GM19438 (cell line): ENCODE measurements at regions not wholly inside any gene's neighbourhood (a gene's known extent, or its start where the extent isn't known, plus 50 kb on each side); places are given as distances from the start of the nearest gene placed in this dataset.

ENCODE experiments used
- ATAC-seq: cut with Tn5 transposase; IDR thresholded peaks from one replicate; pipeline ENCODE4 v1.9.1; 2021; ENCODE audit warnings: low read depth; ENCODE audit not compliant: unreplicated experiment

DNA sequence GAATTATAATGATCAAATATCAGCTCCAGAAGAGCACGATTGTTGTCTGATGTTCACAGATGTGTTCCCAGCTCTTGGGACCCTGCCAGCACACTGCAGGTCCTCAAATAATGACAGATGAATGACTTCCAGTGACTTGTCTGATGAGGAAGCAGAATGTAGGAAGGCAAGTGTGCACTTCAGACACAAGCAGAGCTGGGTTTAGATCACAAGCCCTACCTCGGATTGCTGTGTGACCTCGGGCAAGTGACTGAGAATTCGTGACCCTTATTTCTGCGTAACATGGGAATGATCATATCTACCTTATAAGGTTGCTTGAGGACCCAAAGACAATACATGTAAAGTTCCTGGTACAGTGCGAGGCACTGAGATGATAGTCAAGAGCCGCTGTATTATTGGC, 182.2 kb downstream of the ABCC12 start:
- no peak for ATAC-seq

DNA sequence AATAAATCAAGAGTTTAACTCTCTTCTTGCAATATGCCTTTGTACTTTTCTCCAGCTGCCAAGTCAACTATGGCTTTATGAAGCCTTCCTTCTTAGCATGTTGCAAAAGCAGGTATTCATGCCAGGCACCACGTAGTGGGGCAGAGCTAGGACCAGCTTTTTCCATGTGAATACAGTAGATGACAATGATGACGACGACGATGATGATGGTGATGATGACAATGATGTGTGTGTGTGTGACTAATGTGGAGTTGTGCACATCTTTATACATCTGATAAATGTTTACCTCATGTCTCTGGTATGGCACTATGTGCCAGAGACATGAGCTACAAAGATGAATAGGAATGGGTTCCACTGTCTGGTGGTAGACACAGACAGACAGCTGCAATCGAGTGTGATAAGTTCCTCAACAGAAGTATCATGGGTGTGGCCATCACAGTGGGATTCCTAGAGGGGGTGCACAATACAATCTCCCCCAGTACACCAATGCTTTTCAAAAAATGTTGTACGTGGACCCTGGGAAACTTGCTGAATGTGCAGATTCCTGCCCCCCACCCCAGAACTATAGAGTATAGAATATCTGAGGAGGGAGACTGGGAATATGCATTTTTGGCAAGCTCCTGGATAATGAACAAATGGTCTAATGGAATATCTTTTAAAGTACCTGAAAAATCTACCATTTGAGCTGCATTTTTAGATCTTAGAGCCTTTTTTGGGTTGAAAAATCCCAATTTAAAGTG, 183.4 kb downstream of the ABCC12 start:
- no peak for ATAC-seq

DNA sequence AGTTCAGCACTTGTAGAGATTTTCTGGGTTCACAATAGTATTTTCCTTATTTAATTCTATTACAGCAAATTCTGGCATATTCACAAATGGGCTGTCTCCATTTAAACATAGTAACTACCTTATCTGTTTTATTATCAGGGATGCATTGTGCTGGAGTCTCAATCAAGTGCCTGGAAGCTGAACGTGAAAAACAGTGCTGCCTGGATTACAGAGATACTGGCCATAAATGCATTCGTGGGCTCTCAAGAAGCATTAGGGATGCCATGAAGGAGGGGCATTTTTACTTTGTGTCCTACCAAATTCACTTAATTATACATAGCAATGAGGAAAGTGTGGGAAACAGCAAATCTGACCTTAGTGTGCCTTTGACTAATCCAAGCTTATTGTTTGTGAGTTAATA, 184.6 kb downstream of the ABCC12 start:
- ATAC-seq, result no peak

DNA sequence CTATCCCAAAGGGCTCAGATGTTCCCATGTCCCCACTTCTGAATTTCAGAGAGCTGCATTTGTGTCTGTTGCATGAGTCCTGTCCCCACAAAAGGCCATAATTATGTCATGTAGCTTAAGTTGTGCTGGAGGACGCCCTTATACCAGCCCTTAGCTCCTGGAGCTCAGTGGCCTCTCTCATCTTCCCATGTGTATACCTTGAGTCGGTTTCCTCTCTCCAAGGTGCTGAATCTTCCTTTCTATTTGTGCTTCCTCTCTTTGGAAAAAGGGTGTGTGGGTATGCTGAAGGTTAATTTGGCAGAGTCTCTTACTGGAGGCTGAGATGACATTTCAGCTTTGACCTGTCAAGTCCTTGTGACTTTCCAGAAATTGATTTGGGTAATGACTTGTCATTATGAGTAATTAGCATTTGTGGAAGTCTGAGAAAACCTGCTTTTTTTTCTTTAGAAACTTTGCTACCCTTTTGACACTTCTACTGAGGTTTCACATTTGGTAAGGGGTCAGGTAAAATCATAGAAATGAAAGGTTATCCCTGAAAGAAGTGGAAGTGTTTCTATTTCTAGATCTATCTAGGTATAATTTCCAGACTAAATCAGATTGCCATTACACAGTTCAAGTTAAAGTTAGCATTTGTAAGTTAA, 185.4 kb downstream of the ABCC12 start:
- ATAC-seq, result no peak

DNA sequence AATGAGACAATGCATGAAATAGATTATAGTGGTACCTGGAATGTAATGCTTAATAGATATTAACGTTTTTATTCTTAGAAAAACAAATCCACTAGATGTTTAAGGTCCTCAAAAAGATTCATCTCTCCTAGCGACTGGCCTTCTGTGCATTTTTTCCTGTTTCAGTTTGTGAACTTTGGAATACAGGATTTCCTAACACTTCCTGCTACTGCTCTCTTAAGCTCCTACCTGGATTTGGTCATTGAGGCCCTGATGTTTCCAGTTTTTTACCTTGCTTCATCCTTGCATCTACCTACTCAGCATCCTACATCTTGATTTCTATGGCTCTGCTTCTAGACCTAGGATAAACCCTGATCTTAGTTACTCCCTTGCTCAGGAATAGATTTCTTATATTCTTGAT, 188.4 kb downstream of the ABCC12 start:
- no peak for ATAC-seq

DNA sequence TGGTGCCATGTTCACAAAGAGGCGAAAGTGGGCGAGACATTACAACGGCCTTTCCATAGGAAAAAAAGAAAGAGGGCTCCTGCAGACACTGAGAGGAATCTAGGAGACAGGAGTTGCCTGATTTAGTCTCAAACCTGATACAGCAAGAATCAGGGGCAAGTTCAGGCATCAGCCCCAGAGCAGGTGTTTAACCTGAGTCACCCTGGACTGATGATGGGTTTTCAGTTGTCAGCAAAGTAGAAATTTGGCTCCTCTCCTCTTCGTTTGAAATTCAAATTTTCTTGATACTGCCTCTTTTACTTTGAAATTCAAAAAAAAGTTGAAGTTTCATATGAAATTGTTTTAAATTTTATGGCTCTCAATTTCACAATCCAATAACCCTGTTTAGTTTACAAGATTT, 189.5 kb downstream of the ABCC12 start:
- ATAC-seq, result no peak

DNA sequence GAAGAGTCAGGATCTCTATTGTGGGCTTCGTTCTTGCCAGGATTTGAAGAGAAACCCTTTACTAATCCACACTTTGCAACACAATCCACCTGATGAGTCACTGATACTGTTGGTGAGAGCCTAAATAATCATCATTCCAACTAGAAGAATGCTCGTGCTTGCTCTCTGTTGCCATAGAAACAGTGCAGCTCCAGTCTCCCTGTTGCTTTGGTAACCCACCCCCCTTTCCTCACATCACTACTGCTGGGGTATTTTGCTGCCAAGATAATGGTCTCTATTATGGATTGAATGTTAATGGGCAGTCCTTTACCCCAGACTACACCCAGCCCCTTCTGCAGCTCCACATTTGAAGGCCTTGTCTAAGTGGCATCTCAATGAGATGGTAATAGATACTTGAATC, 190.4 kb downstream of the ABCC12 start:
- no peak for ATAC-seq

DNA sequence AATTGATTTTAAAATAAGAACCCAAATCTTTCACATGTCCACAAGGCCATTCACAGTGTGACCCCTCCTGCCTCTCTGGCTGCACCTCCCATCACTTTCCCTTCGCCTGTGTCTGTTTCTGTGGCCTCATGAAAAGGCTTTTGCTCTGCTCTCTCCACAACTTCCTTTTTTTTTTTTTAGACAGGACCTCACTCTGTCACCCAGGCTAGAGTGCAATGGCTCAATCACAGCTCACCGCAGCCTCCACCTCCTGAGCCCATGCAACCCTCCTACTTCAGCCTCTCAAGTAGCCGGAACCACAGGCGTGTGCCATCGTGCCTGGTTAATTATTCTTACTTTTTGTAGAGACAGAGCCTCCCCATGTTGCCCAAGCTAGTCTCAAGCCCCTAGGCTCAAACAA, 197.1 kb downstream of the ABCC12 start:
- no peak for ATAC-seq

DNA sequence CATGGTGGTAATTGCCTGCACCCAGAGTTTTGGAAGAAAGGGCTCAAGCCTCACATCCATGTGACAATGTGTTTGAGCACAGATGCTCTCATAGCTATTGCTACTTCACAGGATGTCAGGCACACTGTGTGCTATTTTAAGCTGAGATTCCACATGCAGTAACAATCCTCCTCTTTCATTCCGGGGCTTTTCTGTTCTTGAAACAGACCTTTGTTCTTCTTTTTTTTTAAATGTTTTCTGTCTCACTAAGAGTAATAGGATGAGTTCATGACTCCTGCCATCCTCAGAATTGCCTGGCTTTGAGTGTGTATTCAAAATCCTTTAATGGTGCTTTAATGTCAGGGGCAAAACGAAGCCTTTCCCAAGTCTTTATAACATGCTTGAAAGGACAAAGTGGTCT, 198.9 kb downstream of the ABCC12 start:
- ATAC-seq, result no peak

DNA sequence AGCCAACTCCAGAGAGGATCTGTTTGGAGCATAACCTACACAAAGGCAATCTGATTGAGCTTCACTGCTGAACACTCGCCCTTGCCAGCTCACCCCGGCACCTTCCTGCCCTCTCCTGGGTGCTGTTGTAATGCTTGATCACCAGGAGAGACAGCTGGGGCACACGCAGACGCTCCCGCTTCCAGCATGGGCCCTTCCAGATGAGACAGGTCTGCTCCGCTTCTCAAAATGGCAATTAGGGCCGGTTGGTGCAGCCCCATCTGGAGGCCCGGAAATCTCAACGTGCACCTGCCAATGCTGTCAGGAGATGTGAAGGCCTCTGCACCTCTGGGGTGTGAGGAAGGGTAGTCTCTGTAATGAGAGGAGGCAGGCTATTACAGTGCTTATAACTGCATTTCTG, 206.1 kb downstream of the ABCC12 start:
- no peak for ATAC-seq

DNA sequence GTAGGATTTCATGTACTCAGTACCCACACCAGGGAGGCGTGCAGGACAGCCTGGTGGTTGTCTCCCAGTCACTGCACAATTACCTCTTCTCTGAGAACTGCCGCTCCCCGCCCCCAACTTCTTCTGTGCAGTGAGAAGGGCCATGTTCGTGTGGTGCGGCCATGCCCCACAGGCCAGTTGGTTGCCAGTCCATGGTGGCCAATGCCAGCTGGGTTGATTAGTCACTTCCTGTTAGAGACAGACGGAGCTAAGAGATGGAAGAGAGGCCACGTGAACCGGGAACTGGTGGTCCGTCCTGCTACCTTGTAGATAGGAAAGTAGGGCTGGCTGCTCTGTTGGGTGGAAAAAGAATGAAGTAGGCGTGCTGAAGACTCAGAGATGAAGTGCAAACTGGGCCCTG, 206.5 kb downstream of the ABCC12 start:
- no peak for ATAC-seq

DNA sequence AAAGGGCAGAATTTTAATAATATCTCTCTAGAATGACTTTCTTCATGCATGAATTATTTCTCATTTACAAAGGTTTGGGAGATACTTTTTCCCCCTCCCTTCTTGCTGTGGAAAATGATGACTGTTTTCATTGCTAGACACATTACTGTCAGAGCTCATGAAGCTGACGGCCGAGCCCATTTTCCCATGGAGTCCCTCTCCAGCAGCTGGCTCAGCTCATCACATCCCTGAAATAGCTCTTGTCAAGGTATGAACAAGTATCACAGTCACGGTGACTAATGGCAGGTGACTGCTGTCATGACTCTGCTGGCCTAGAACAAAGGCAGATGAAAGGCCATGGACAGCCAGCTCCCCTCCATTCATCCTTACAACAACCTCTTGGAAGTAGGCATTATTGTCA, 208.1 kb downstream of the ABCC12 start:
- no peak for ATAC-seq

DNA sequence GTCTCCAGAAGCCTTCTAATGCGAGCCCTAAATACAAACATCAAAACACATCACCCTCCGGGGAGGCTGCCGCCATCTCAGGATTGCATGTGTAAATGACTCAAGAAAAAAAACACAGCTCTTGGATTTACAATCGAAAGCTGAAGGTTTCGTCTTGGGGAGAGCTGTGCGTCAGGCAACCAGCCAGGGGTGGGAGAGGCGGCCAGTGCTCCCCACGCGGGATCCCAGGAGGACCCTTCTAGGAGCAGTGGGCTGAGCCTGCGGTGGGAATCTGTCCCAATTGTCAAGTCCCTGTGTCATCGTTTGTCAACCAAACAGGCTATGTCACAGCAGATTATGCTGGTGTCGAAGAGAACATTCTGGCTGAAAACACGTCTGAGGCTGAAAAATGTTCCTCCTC, 209.7 kb downstream of the ABCC12 start:
- no peak for ATAC-seq

DNA sequence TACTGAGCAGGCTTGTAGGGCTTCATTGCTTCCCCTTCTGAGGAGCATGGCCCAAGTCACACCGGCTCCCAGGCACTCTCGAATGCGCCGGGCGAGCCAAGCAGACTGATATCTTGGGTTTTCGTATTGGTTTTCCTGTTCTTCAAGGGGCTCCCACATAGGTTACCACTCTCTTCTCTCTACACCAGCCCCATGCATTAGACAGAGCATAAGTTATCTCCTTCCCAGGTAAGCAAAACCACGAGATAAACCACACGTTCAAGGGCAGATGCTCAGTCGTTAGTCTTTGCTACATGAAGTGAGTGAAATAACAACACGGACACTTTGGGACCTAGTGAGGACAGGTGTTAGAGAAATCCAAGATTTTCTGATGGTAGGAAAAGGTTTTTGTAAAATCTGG, 211.2 kb downstream of the ABCC12 start:
- ATAC-seq, result no peak

DNA sequence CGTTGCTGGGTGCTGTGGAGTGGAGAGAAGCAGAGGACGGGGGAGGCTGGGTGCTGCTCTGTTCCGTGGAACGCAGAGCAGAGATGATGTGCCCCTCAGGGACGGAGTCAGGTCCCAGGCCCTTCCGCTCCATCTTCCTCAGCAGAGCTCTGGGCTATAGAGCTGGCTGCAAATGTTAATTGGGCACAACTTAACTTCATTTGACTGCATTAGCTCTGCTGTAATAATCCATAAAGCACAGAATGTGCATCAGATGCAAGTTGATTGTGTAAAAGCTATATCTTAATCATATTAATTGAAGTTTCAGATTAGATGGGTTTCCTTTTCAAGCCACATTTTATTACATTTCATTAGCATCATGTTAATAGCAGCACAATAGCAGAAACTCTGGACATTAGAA, 212.6 kb downstream of the ABCC12 start:
- ATAC-seq, result no peak

DNA sequence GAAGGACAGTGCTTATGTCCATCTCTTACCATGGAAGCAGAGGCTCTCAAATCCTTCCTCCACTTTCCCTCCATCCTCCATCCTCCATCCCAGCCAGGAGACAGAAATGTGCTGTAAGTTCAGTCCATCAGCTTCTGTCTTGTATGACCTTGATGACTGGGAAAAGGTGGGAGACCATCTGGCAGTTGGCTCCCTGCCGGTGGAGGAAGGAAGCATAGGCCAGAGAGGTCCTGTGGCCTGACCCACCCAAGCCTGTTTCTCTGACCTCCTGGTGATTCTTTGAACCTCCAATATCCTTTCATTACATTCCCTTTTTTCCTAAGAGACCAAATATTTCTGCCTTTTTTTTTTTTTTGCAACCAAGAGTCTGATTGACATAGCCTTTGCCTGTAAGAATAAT, 215.3 kb downstream of the ABCC12 start:
- ATAC-seq, result no peak

DNA sequence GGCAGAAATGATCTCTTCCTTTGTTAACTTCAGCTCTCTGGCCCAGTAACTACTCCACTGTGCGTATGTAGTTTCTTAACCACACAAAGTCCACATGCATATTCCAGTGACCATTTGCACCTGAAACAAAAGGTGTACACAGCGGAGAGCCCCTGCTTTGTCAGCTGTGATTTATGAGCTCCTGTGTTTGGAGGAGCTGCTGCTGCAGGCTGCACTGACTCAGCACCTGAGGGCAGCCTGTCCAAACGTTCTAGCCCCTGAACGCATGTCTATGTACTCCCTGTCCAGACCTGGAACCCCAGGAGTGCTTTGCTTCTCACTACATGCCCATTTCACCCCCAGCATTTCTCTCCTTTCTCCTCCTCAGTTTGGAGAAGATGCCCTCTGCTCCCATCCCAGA, 216.1 kb downstream of the ABCC12 start:
- no peak for ATAC-seq

DNA sequence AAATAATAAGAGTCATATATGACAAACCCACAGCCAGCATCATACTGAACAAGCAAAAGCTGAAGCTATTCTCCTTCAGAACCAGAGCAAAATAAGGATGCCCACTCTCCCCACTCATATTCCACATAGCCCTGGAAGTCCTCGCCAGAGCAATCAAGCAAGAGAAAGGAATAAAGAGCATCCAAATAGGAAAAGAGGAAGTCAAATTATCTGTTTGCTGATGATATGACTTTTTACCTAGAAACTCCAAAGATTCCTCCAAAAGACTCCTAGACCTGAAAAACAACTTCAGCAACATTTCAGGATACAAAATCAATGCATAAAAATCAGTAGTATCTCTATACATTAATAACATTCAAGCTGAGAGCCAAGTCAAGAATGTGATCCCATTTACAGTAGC, 217.5 kb downstream of the ABCC12 start:
- no peak for ATAC-seq

DNA sequence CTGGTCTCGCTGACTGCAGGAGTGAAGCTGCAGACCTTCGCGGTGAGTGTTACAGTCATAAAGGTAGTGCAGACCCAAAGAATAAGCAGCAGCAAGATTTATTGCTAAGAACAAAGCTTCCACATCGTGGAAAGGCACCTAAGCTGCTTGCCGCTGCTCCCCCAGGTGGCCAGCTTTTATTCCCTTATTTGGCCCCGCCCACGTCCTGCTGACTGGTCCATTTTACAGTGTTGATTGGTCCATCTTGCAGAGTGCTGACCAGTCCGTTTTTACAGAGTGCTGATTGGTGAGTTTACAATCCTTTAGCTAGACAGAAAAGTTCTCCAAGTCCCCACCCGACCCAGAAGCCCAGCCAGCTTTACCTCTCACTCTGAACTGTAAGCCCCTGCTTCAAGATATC, 227.8 kb downstream of the ABCC12 start:
- ATAC-seq, result no peak

DNA sequence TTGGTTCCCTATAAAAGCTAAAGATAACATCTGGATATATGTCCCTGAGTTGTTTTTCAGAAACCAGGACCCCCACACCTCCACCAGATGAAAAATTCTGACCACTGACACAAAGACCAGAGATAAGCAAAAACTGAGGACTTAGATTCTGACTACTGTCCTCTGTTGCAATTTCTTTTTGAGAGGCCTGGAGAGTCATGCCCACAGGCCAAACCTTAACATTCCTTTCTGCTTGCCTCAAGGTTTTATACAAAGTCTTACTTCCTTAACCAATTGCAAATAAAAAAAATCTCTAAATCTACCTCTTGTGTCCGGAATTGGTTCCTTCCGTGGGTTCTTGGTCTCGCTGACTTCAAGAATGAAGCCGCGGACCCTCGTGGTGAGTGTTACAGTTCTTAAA, 228.5 kb downstream of the ABCC12 start:
- ATAC-seq, result no peak

DNA sequence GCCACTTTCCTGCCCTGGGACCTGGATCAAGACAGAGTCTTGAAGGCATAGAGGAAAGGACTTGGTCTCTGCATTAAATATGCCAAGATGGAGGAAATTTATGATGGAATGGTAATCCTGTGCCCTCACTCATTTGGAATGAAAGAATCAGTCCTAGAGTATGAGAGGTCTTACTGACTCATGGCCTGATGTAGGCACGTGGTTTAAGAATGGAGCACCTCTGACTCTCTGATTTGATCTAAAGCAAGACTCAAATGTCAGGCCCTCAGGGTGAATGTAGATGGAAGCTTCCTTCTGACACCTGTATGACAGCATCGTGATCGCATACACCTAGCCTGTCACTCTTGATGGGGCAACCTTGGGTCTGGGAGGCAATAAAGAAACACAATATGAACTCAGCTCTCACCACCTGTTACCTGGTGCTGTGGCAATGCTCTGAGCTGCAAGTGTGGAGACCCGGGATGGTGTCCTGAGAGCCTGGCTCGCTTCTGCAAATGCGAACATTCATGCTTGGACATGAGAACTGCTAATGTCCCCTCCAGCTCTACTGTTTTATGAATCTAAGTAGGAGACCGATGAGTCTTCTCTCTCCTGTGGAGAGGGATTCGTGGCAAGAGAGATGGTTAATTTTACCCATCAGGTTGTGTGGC, 229.9 kb downstream of the ABCC12 start:
- ATAC-seq, result no peak

DNA sequence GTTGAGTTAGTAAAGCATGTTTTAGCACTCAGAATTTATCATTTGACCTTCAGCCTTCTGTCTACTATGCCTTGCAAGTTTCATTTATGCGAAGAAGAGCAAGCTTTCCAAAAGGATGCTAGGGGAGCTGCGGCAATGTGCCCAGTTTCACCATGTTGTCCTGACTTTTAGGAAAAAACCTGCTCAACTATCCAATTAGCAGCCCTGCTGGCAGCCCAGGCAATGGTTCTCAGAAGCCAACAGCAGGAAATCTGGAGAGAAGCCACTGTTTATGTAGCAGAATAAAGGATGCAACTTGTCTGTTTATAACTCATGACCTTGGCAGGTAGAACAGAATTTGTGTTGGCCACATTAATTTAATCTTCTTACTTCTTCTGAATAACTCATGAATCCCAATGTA, 230.8 kb downstream of the ABCC12 start:
- ATAC-seq, result no peak
